ENCODE measurements at regions not wholly inside any gene's neighbourhood (a gene's known extent, or its start where the extent isn't known, plus 50 kb on each side); places are given as distances from the start of the nearest gene placed in this dataset.

- DNase-seq = no peak
Measured at GRCh38 chr1:244197851-244198375, 146.8 kb downstream of the ZBTB18 start.

- no peak for DNase-seq
Measured at GRCh38 chr1:244199902-244200301, 148.8 kb downstream of the ZBTB18 start.

DNA sequence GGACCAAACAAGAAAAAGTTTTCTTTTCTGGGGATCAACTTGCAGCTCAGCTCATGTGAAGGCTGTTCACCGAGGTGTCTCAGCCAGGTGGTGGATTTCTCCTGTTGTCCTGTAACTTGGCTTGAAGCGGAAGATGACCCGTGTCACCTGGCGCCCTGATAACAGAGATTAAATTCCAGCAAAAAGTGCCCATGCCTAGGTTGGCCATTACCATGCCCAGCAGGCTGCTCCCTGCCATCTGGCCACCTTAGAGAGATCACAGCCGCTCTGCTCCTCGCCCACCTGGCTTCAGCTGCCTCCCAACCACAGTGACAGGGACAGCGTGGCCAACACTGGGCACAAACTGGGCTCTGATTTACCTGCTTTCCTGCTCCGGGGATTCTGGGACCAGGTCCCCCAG is 149.5 kb downstream of the ZBTB18 start:
- DNase-seq = no peak

GRCh38 chr1:244201750-244202149 is 150.7 kb downstream of the ZBTB18 start:
- no peak for DNase-seq

DNA sequence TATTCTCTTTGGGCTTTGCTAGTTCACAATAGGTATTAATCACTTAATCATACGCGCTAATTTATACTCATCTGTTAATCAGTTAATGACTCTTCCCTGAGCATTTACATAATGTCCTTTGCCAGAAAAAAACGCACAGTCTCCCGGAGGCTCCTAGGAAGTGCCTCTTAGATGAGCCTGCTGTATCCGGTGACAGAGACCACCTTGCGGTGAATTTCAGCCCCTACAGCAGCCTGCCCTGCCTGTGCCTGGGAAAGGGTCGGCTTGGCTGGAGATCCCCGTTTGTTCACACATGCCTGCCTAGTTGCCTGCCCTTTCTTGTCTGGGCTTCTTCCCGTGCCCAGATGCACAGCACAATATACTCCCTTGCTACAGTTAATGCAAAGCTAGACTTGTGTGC is 152.9 kb downstream of the ZBTB18 start:
- no peak for DNase-seq

DNA sequence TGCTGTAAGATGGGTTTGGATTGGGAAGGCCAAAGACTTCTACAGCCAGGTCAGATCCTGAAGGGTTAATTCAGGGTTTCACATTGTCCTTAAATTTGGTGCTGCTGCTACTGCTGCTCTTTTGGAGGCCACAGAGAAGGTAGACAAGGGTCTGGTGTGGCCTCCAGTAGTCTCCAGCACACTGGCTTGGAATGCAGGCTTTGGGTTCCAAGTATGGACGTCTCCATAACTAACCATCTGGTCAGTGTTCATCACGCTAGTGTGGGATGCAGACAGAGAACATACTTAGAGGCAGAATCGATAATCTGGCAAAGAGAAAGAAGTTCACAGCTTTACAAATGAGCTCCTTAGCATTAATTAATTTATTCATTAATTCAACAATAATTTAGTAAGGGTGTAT is 154.1 kb downstream of the ZBTB18 start:
- DNase-seq = no peak

- no peak for DNase-seq
Measured at GRCh38 chr1:244205906-244206305, 154.8 kb downstream of the ZBTB18 start.

GRCh38 chr1:244207042-244207934 is 156.2 kb downstream of the ZBTB18 start:
- DNase-seq = no peak

DNA sequence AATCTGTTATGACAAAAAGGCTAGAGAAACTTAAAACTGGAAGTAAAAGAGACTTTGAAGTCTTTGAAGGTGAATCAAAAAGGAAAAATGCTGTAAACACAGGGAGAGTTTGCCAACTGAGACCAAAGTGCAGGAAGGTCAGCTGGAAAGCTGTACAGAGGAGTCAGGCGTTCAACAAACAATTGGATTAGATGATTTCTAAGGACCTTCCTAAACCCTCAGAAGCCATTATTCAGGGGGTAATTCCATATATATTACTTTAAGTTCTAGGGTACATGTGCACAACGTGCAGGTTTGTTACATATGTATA is 156.8 kb downstream of the ZBTB18 start:
- no peak for DNase-seq

DNA sequence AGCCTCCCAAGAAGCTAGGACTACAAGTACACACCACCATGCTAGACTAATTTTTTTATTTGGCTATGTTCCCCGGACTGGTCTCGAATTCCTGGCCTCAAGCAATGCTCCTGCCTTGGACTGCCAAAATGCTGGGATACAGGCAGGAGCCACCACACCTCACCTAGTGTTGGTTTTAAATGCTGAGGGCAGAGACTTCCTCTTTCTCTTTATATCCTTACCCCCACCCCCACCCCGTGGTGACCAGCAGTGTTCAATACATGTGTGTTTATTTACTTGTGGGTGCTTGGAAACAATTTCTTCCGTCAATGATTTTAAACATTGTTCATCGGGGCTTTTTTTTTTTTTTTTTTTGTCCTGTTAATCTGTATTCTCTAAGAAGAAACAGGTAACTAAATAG is 158.9 kb downstream of the ZBTB18 start:
- no peak for DNase-seq

DNA sequence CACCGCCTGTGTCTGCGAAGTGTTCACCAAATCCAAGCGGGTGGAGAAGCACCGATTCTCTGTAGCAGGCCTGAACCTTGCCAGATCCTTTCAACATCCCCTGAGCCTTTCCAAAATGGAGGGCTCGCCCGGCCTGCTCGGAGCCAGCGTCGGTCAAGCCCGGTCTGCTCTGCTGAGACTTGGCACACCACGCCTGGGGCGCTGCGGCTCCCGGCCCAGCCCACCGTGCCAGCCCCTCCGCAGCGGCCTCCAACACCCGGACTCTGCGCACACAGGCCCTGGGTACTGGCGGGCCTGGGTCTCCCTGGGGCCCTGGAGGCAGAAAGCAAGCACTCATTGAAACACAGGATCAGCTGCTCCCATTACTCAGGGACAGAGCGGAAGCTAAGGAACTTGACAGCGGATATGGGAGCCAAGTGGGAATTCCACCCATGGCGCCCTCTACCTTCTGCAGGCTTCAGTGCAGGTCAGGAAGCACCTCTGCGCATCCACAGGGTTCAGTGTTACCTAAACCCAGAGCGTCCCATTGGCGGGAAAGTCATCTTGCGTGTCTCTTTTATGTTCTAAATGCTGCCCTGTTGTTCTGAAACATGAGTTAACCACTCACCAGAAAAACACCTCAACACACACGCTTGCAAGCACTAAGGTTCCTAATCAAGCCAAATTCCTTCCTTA is 159.9 kb downstream of the ZBTB18 start:
- no peak for DNase-seq

- no peak for DNase-seq
Measured at GRCh38 chr1:244211559-244211944, 160.5 kb downstream of the ZBTB18 start.

DNA sequence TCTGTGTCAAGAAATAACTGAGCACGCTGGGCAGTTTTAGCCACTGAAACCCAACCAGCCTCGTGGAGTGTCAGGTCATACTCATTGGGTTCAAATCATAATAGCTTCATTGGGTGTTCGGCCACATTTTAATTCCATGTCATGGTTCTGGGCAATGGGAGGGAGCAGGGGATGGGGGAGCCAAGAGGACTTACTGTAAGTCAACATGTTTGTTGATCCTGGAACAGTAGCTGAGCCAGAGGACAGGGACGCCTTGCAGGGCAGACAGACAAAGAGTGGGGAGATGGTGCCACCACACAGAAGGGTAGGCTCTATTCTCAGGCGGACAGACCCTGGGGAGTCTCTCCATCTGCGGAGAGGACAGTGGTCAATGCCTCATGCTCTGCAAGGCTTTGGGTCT is 161.1 kb downstream of the ZBTB18 start:
- DNase-seq = no peak

DNA sequence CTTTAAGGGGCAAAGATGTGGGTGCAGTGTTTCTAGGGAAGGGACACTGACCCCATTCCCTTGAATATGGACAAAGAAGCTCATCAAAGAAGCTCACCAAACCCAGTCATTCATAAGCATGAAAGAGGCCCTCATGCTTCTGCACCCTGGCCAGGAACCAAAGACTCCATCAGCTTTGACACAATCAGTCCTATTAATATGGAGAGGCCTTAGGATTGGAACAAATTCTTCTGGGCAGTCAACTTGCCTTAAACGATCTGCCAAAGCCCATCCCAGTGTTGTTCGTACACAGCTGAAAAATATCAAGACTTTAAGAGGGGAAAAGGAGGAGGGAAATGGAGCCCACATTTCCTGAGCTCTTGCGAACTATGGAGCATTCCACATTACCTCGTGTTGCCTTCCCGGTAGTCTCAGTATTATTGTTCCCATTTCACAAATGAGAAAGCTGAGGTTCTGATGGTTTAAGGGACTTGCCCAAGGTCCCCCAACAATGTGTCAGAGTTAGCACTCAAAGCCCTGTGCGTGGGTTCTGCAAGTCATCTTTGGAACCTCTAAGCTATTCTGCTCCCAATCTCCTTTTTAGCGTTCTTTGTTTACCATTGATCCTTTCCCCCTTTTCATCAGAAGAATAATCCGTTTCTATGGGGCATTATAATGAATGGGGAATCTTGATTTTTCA is 161.9 kb downstream of the ZBTB18 start:
- DNase-seq = no peak

GRCh38 chr1:244214009-244214967 is 163.2 kb downstream of the ZBTB18 start:
- DNase-seq = peak; percentile 44

- no peak for DNase-seq
Measured at GRCh38 chr1:244216836-244217235, 165.8 kb downstream of the ZBTB18 start.

DNA sequence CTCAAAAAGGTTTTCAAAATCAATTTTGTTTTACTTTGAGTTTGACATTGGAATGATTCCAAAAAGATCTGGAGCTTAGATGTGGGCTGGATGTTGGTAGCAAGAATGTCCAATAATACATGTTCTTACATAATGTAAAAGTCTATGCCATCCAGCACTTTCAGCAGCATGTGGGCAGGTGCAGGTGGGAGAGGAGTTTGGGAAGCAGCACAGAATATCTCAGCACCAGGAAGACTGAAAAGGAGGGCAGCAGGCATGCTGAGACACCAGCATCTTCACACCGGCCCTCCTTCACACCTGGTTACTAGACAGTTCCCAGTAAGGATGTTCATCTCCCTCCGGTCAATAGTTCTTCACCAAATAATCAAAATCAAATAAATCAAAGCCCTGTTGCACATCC is 166.6 kb downstream of the ZBTB18 start:
- no peak for DNase-seq

DNA sequence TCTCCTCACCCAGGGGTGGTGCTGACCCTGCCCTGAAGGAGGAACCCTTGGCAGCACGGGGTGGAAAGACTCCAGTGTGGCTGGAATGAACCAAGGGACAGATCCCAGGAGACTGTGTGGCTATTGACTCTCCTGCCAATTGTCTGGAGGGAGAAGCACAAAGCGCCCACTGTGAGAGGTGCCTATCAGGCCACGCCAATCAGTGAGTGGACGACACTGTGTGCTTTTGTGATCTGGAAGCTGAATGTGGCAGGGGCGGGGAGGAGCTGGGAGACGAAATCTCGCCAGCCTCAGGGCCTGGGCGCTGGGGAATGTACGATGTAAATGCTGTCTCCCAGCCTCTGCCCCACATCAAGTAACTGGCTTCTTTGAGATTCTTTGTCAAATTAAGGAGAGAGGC is 167.1 kb downstream of the ZBTB18 start:
- no peak for DNase-seq

DNA sequence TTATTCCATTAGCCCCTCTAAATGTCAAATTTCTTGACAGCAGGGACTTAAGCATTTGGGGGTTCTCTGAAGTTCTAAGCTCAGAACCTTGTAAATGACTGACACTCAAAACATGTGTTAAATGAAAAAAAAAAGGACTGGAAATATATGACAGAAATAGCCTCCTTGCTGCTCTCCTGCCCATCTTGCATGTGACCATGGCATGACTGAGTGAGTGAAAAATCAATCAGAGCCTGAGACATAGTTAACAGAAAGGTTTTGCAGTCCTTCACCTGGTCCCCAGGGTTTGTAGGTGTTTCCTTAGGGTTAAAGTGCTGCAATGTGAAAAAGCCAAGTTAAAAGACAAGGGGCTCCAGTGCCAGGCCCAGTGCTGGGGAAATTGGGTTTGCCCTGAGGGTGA is 168.1 kb downstream of the ZBTB18 start:
- DNase-seq = no peak

DNA sequence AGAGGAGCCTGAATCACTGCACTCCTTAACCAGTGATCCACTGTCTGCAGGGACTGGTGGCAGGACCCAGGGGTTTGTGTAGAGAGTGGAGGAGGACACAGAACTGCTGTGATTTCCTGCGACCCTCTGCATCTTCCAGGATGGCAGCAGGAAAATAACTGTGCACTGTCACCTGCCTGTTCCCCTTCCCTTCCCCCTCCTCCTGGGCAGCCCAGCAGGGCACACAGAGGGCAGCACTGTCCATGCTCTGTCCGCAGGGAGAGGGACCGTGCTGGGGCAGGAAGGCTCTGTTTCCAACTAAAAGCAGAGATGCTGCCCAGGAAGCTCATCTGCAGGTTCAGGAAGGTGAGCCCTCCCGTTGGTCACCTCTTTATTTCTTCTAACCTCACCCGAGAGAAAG is 168.7 kb downstream of the ZBTB18 start:
- no peak for DNase-seq

- no peak for DNase-seq
Measured at GRCh38 chr1:244220410-244220809, 169.3 kb downstream of the ZBTB18 start.

DNA sequence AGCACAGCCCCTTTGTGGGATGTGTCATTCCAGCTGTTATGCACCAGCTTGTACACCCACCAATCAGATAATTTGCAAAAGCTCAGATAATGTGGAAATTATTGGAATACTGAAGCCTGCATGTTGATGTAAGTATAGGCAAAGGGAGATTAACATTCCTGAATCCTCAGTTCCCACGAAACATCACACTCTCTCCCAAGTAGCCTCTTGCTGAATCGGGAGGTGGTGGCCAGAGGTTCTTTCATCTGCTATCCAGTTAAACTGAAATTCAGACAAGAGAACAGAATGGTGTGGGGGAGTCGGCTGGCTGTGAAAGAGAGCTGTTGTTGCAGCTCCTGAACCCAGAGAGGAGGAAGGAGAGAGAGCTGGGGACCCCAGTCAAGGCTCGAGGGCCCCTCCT is 170.9 kb downstream of the ZBTB18 start:
- DNase-seq = no peak
